GM21526 (cell line): ENCODE measurements at regions not wholly inside any gene's neighbourhood (a gene's known extent, or its start where the extent isn't known, plus 50 kb on each side); places are given as distances from the start of the nearest gene placed in this dataset.

Source experiments
- ATAC-seq: cut with Tn5 transposase; IDR thresholded peaks from one replicate; pipeline ENCODE4 v1.9.1; 2021; ENCODE audit warnings: moderate library complexity; ENCODE audit not compliant: unreplicated experiment, low FRiP score

- no peak for ATAC-seq
Observed at GRCh38 chr16:82567175-82567574, 59.6 kb upstream of the CDH13 start.

- ATAC-seq, result no peak
Observed at GRCh38 chr16:82563401-82563800, 63.4 kb upstream of the CDH13 start.

- ATAC-seq, result no peak
Observed at GRCh38 chr16:82562183-82562683, 64.5 kb upstream of the CDH13 start.

- no peak for ATAC-seq
Observed at GRCh38 chr16:82560805-82561325, 65.9 kb upstream of the CDH13 start.

GRCh38 chr16:82544378-82545160, 82.2 kb upstream of the CDH13 start:
- ATAC-seq, result no peak

- ATAC-seq, result no peak
Observed at GRCh38 chr16:82542714-82543113, 84.1 kb upstream of the CDH13 start.

GRCh38 chr16:82541103-82541502, 85.7 kb upstream of the CDH13 start:
- no peak for ATAC-seq

- ATAC-seq, result no peak
Observed at GRCh38 chr16:82535764-82536163, 91.0 kb upstream of the CDH13 start.

- no peak for ATAC-seq
Observed at GRCh38 chr16:82535262-82535661, 91.5 kb upstream of the CDH13 start.

- ATAC-seq, result no peak
Observed at GRCh38 chr16:82533189-82533588, 93.6 kb upstream of the CDH13 start.

GRCh38 chr16:82530883-82531282, 95.9 kb upstream of the CDH13 start:
- ATAC-seq, result no peak

GRCh38 chr16:82527101-82527500, 99.7 kb upstream of the CDH13 start:
- ATAC-seq, result no peak

- no peak for ATAC-seq
Observed at GRCh38 chr16:82524976-82525375, 101.8 kb upstream of the CDH13 start.

- no peak for ATAC-seq
Observed at GRCh38 chr16:82523815-82524214, 103.0 kb upstream of the CDH13 start.

GRCh38 chr16:82522026-82522425, 104.7 kb upstream of the CDH13 start:
- no peak for ATAC-seq

GRCh38 chr16:82518811-82519210, 108.0 kb upstream of the CDH13 start:
- no peak for ATAC-seq

- ATAC-seq, result no peak
Observed at GRCh38 chr16:82514262-82514661, 112.5 kb upstream of the CDH13 start.

- ATAC-seq, result no peak
Observed at GRCh38 chr16:82510789-82511305, 115.9 kb upstream of the CDH13 start.

GRCh38 chr16:82509691-82510430, 116.9 kb upstream of the CDH13 start:
- ATAC-seq, result no peak

- no peak for ATAC-seq
Observed at GRCh38 chr16:82506692-82507670, 119.8 kb upstream of the CDH13 start.
